K562 (cell line): ENCODE measurements at regions not wholly inside any gene's neighbourhood (a gene's known extent, or its start where the extent isn't known, plus 50 kb on each side); places are given as distances from the start of the nearest gene placed in this dataset.

ENCODE experiments used
- ATAC-seq: fragments of 200-7000 bp; cut with Tn5 transposase; 3 replicates; pipeline ENCODE4 v1.9.1; 2020; ENCODE audit warnings: moderate library complexity
- BruUV-seq: library from RNA; stranded (reverse); fragments of 400-500 nt; replicated peaks from 2 replicates; lab custom pipeline; 2021; lab: Mats Ljungman, UMichigan
- CTCF ChIA-PET: fragments of 300-600 bp; formaldehyde crosslinking; extraction: SDS; loops from one replicate; lab custom pipeline; 2021; ENCODE audit warnings: low intra/inter-chr PET ratio; lab: Yijun Ruan, JAX
- POLR2A ChIA-PET: fragments of 300-600, 350-650 bp; sonication (Branson Sonifier 250); formaldehyde crosslinking; extraction: SDS; loops from one replicate; lab custom pipeline; 2021; ENCODE audit warnings: antibody characterized with exemption, inconsistent platforms; lab: Yijun Ruan, JAX
- DNase-seq, 4 experiments: peaks; one replicate each; pipeline versions ENCODE4 v3.0.0 to v3.0.0-alpha.2; 2011 to 2018; ENCODE audit warnings: low spot score in 3 of 4, mixed read lengths in 3 of 4; ENCODE audit errors: extremely low read depth in 1 of 4
- FAIRE-seq: peaks from 2 replicates; lab custom pipeline; 2011; peaks lifted over from hg19 to GRCh38; lab: Jason Lieb, UNC
- H2AFZ ChIP-seq: 2 replicates; pipeline ENCODE4 v1.6.0; 2011; ENCODE audit warnings: low read depth, low read length, control low read depth, inconsistent platforms
- H3K27ac ChIP-seq: fragments of 200-600 bp; 3 replicates; pipeline ENCODE4 v1.8.0; 2011; ENCODE audit warnings: low read depth, mild to moderate bottlenecking, control low read depth, inconsistent platforms, low read length, moderate library complexity, mixed read lengths; ENCODE audit errors: extremely low read depth
- H3K27me3 ChIP-seq, 2 experiments: fragments of 300-600 bp in 1 of 2; 2 replicates in 1 of 2; 3 replicates in 1 of 2; pipeline versions ENCODE4 v1.6.0 to v1.8.0; 2011; ENCODE audit warnings: inconsistent platforms in 2 of 2, low read length in 2 of 2, mild to moderate bottlenecking in 1 of 2, mixed read lengths in 1 of 2, moderate library complexity in 1 of 2; ENCODE audit not compliant: control insufficient read depth in 2 of 2, insufficient read depth in 2 of 2
- H3K36me3 ChIP-seq: fragments of 300-600 bp; 3 replicates; pipeline ENCODE4 v1.8.0; 2011; ENCODE audit warnings: mild to moderate bottlenecking, low read length, inconsistent platforms; ENCODE audit not compliant: control insufficient read depth, insufficient read depth
- H3K4me1 ChIP-seq, 2 experiments: fragments of 200-600 bp in 1 of 2; replicated peaks in 1 of 2; 2 replicates in 1 of 2; 3 replicates in 1 of 2; pipeline versions ENCODE4 v1.5.1 to v1.8.0; 2011; ENCODE audit warnings: inconsistent platforms in 2 of 2, low read length in 2 of 2, mild to moderate bottlenecking in 1 of 2, mixed read lengths in 1 of 2, moderate library complexity in 1 of 2; ENCODE audit not compliant: control insufficient read depth in 2 of 2, insufficient read depth in 2 of 2
- H3K4me2 ChIP-seq: 2 replicates; pipeline ENCODE4 v1.6.1; 2011; ENCODE audit warnings: low read length, control low read depth, inconsistent platforms, mixed read lengths; ENCODE audit not compliant: insufficient read depth
- H3K4me3 ChIP-seq: fragments of 200-600 bp; sonication (generic), shearing (Covaris generic); 2 replicates; pipeline ENCODE4 v1.5.1; 2016; ENCODE audit warnings: control low read depth, inconsistent platforms
- H3K79me2 ChIP-seq: fragments of 200-600 bp; 3 replicates; pipeline ENCODE4 v1.8.0; 2011; ENCODE audit warnings: low read length, inconsistent platforms; ENCODE audit not compliant: control insufficient read depth, insufficient read depth
- H3K9ac ChIP-seq, 2 experiments: 2 replicates each; pipeline versions ENCODE4 v1.6.0 to v1.6.1; 2011; ENCODE audit warnings: low read depth in 2 of 2, low read length in 2 of 2, control low read depth in 1 of 2, inconsistent platforms in 1 of 2, mild to moderate bottlenecking in 1 of 2, mixed read lengths in 1 of 2; ENCODE audit not compliant: insufficient read depth in 1 of 2
- H3K9me1 ChIP-seq: one replicate; pipeline ENCODE4 v1.6.0; 2011; ENCODE audit warnings: inconsistent platforms, mild to moderate bottlenecking, low read length, moderate library complexity; ENCODE audit not compliant: control insufficient read depth, insufficient read depth
- H3K9me3 ChIP-seq: replicated peaks from 2 replicates; pipeline ENCODE4 v1.5.1; 2011; ENCODE audit warnings: low read depth, low read length, inconsistent platforms; ENCODE audit not compliant: control insufficient read depth, insufficient read depth
- H4K20me1 ChIP-seq: replicated peaks from 2 replicates; pipeline ENCODE4 v1.6.1; 2011; ENCODE audit warnings: low read length, inconsistent platforms, mixed read lengths; ENCODE audit not compliant: control insufficient read depth, insufficient read depth
- BCOR ChIP-seq: fragments of 450-650 bp; IDR thresholded peaks from 2 replicates; pipeline ENCODE4 v1.6.1; 2016
- CBX8 ChIP-seq: fragments of 200-600 bp; sonication (generic); IDR thresholded peaks from 2 replicates; pipeline ENCODE4 v1.6.1; 2012; ENCODE audit warnings: borderline replicate concordance, mixed run types, low read depth, mild to moderate bottlenecking, moderate library complexity, mixed read lengths, low read length, control low read depth, inconsistent platforms; ENCODE audit not compliant: poor library complexity, severe bottlenecking; ENCODE audit errors: extremely low read depth
- CREBBP ChIP-seq: IDR thresholded peaks from one replicate; pipeline ENCODE4 v1.6.1; 2012; ENCODE audit warnings: low read depth, mild to moderate bottlenecking, control low read depth, inconsistent platforms, low read length
- DMBX1 ChIP-seq: fragments of 250-450 bp; sonication (Bioruptor Pico); IDR thresholded peaks from 2 replicates; pipeline ENCODE4 v1.8.0; 2022; ENCODE audit warnings: inconsistent platforms, mild to moderate bottlenecking, moderate library complexity, borderline replicate concordance
- FUS ChIP-seq: fragments of 200-400 bp; formaldehyde crosslinking; optimal IDR thresholded peaks from 2 replicates; pipeline ENCODE3; 2017; ENCODE audit warnings: low read depth, low read length
- MTA3 ChIP-seq: fragments of 450-650 bp; formaldehyde crosslinking; IDR thresholded peaks from 2 replicates; pipeline ENCODE4 v1.6.1; 2017; ENCODE audit warnings: mild to moderate bottlenecking, borderline replicate concordance
- NFIC ChIP-seq: fragments of 450-650 bp; IDR thresholded peaks from 2 replicates; pipeline ENCODE4 v1.6.1; 2017; ENCODE audit warnings: mild to moderate bottlenecking, inconsistent platforms
- RUNX1 ChIP-seq: sonication (generic); IDR thresholded peaks from 2 replicates; pipeline ENCODE4 v1.6.1; 2016; ENCODE audit warnings: antibody characterized with exemption, low read depth
- TBL1XR1 ChIP-seq, 2 experiments: IDR thresholded peaks; 2 replicates each; pipeline ENCODE4 v1.6.1; 2012; ENCODE audit warnings: improper control_type of control experiment in 2 of 2, low read length in 2 of 2, mild to moderate bottlenecking in 1 of 2
- ZBTB34 ChIP-seq: fragments of 250-450 bp; sonication (Bioruptor Pico); IDR thresholded peaks from 2 replicates; pipeline ENCODE4 v1.8.0; 2021; ENCODE audit warnings: mild to moderate bottlenecking, moderate library complexity
- ZFP36 ChIP-seq: fragments of 150-350 bp; IDR thresholded peaks from 2 replicates; pipeline ENCODE4 v1.6.1; 2018; ENCODE audit warnings: low read length, low read depth; ENCODE audit not compliant: partially characterized antibody
- WGBS: fragments of 100-300 bp; shearing (Covaris generic); methylation state at CpG from one replicate; pipeline ENCODE4 v1.1.6; 2016; ENCODE audit warnings: low coverage, mixed read lengths; ENCODE audit not compliant: insufficient coverage; ENCODE audit errors: missing lambda C conversion rate; 5-methylcytosine and 5-hydroxymethylcytosine counted together
- in situ Hi-C: fragments of 300-500 bp; cut with MboI; formaldehyde crosslinking; loops from 4 replicates; pipeline ENCODE4 v1.15.0; 2018; ENCODE audit warnings: inconsistent platforms, mixed read lengths
- intact Hi-C: fragments of 100-400 bp; cut with micrococcal nuclease; formaldehyde crosslinking; loops from 2 replicates; pipeline ENCODE4 v1.14.2; 2022
- TF ChIP-seq, protein P1 (sequence below): fragments of 450-650 bp; formaldehyde crosslinking; IDR thresholded peaks from 2 replicates; pipeline ENCODE4 v1.4.0; 2020; ENCODE audit warnings: mild to moderate bottlenecking, moderate library complexity

DNA sequence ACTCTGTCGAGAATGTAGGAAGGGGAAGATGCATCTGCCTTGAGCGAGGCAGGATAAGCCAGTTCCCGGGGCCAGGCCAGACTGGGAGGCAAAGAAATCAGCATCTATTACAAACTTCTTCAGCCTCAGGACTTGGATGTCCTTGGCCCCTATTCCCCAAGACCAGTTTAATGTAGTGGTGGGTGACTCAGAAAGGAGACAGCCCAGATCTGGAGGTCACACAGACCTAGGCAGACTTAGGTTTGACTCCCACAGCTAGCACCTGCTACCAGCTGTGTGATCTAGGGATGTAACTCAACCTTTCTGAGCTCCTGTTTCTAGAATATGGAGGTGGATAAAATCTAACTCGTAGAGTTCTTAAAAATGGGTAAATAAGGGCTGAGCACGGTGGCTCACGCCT, 409.5 kb upstream of the PROK2 start:
- ChIA-PET POLR2A (interaction anchor here (0.6 kb wide), 1 partner anchor 48 kb away, joined by 3 read pairs; no protein-coding TSS in a partner anchor), CTCF (no interaction called here)
- intact Hi-C loops (no loop called here), in situ Hi-C loops (no loop called here)
- ATAC-seq (no peak), DNase-seq (no peak), FAIRE-seq (no peak)
- Histone ChIP-seq H3K9me1 (no peaks in the 10 kb centered on the region), H3K4me2 (no peak overlapping the region), H4K20me1 (no peaks in the 10 kb centered on the region), H3K27me3 (no peaks in the 10 kb centered on the region), H3K79me2 (no peaks in the 10 kb centered on the region), H3K4me1 (peaks cover 0 to 19% of the 10 kb centered on the region in 2 experiments; a peak in 4 of 5 replicates), H3K36me3 (no peaks in the 10 kb centered on the region), H3K9me3 (no peaks in the 10 kb centered on the region), H3K9ac (peak overlapping the region in 1 of 2 experiments; percentile 39; a peak in 1 of 4 replicates), H3K27ac (no peak overlapping the region), H3K4me3 (no peak overlapping the region), H2AFZ (peak overlapping the region; percentile 75; the same call in 1 of the 2 replicates)
- BruUV-seq = no TSS peak
- no peak for TF ChIP-seq RUNX1
- TF ChIP-seq BCOR = 0 out of 2 replicates have a peak, but pooled peaks have one; percentile 18
- TF ChIP-seq ZFP36 = peak; percentile 21
- WGBS = 68% methylated on average over 6 of the region's 6 CpGs

DNA sequence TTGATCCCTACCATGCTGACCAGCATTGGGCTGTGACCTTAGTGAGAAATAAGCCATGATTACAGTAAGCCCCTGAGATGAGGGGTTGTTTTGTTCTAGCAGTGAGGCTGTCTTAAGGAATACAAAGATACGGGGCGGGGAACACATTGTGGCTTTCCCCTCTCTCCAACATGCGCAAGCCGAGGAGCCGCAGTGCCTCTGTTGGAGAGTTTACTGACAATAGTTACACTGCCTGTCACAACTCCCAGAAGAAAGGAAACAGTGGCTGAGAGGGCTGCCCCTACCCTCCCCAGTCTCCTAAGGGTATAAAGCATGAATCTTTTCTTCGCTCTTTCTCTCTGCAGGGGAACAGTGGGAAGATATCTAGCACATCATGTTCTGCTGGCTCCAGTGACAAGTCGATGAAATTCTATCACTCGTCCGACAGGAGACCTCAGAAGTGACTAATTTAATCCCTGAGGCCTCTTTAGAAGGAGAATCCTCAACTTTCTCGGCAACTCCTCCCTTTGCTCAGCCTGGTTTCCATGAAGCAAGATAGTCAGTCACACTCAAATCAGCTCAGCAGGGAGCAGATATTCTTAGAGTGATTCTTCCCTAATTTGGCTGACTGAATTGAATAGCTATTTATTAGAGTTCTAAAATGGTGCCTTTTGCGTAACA, 409.0 kb upstream of the PROK2 start:
- no peaks in the 10 kb centered on the region for H3K36me3 ChIP-seq
- intact Hi-C loops (no loop called here), in situ Hi-C loops (no loop called here)
- DNase-seq (no peak), FAIRE-seq (peak; percentile 37), ATAC-seq (peak; percentile 26; the same call in 2 of the 3 replicates)
- WGBS = 56% methylated on average over 9 of the region's 11 CpGs
- H3K9me3 ChIP-seq = no peaks in the 10 kb centered on the region
- H3K4me3 ChIP-seq = no peak overlapping the region
- CTCF ChIA-PET = no interaction called here
- peak overlapping the region in 1 of 2 experiments; percentile 39; a peak in 1 of 4 replicates for H3K9ac ChIP-seq
- POLR2A ChIA-PET = no interaction called here
- no peak overlapping the region for H3K27ac ChIP-seq
- no peaks in the 10 kb centered on the region for H3K9me1 ChIP-seq
- H2AFZ ChIP-seq = peak overlapping the region; percentile 75
- no peaks in the 10 kb centered on the region for H4K20me1 ChIP-seq
- H3K4me1 ChIP-seq = peaks cover 3 to 24% of the 10 kb centered on the region in 2 experiments; a peak in 4 of 5 replicates
- peak overlapping the region; percentile 28 for H3K4me2 ChIP-seq
- H3K27me3 ChIP-seq = no peaks in the 10 kb centered on the region
- no TSS peak for BruUV-seq
- H3K79me2 ChIP-seq = no peaks in the 10 kb centered on the region
- no peak for TF ChIP-seq ZBTB34 (CRISPR knock-in tag)
- TF ChIP-seq MTA3 = no peak
- no peak for TF ChIP-seq DMBX1 (CRISPR knock-in tag)
- TF ChIP-seq NFIC = no peak
- no peak for TF ChIP-seq CBX8
- TF ChIP-seq, protein P1, sequence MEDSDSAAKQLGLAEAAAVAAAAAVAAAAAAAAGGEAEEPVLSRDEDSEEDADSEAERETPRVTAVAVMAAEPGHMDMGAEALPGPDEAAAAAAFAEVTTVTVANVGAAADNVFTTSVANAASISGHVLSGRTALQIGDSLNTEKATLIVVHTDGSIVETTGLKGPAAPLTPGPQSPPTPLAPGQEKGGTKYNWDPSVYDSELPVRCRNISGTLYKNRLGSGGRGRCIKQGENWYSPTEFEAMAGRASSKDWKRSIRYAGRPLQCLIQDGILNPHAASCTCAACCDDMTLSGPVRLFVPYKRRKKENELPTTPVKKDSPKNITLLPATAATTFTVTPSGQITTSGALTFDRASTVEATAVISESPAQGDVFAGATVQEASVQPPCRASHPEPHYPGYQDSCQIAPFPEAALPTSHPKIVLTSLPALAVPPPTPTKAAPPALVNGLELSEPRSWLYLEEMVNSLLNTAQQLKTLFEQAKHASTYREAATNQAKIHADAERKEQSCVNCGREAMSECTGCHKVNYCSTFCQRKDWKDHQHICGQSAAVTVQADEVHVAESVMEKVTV (CRISPR knock-in tag) = no peak
- TF ChIP-seq FUS = no peak
- no peak for TF ChIP-seq CREBBP
- TF ChIP-seq TBL1XR1 (IDR thresholded peaks at IDR 0.05; ENCODE audit: low read length in 2 of 2) = no peak
